ENCODE measurements at regions not wholly inside any gene's neighbourhood (a gene's known extent, or its start where the extent isn't known, plus 50 kb on each side); places are given as distances from the start of the nearest gene placed in this dataset.

DNA sequence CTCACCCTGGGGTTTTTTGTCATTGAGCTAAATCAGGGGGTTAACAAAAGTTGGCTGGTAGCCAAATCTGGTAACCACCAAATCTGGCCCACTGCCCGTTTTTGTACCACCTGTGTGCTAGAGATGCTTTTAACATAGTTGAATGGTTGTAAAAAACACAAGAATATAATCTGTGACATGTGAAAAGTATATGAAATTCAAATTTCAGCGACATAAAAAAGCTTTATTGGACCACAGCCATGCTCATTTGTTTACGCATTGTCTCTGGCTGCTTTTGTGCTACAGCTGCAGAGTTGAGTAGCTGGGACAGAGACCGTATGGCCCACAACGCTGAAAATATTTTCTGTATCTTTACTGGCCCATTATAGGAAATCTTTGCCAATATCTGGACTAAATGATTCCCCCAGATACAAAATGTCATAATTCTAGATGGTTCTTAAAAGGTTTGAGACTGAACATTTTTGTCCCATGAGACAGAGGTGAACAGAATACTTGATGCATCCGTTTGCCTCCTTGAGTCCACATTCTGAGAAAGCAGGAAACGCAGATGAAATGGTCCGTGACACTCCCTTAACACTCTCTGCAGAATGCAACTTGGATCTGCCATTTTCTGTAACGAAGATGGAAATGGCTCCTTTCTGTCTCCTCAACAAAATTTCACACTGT is 120.9 kb upstream of the PDZRN3 start:
- no peak for DNase-seq (ENCODE audit: low spot score)

DNA sequence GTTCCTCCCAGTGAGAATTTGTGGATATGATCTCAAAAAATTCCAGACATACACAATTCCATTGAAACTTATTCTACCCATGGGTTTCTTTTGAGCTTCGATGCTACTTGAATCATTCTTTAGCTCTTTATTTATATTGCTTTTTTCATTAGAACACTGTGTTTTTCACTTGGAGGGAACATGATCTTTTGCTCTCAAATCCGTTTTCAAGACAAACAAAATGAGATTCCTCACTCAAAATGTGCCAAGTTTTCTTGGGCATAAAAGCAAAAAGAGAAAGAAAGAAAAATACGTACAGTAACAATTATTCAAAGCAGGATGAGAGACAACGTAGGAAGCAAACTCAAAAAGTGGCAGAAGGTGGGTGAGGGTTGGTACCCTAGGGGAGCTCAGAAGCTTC is 118.8 kb upstream of the PDZRN3 start:
- no peak for DNase-seq (ENCODE audit: low spot score)

DNA sequence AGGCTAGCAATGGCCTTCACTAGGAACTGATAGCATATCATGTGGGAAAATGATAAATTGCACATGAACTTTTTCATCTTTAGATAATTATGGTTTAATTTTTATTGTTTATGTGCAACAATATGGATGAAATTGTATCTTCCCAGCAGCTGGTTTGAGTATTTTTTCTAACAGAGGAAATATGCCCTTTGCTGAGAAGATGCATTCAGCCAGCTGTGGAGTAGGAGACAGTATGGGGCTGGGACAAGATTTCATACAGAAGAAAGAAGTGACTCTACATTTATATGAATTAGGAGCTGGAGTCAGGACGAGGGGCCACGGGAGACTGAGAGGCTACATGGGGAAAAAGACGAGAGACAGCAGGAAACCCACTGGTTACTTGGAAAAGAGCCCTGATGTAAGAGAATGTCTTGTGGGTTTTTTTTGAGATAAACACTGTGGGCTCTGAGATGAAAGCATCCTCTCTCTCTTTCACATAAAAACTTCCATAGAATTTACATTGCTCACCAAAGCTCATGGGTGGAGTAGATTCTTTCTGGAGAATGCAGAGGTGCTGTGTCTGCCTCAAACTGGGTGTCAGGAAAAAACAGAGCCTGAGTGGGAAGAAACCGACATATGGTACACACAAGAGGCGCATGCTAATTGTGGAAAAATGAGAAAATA is 115.2 kb upstream of the PDZRN3 start:
- no peak for DNase-seq (ENCODE audit: low spot score)

DNA sequence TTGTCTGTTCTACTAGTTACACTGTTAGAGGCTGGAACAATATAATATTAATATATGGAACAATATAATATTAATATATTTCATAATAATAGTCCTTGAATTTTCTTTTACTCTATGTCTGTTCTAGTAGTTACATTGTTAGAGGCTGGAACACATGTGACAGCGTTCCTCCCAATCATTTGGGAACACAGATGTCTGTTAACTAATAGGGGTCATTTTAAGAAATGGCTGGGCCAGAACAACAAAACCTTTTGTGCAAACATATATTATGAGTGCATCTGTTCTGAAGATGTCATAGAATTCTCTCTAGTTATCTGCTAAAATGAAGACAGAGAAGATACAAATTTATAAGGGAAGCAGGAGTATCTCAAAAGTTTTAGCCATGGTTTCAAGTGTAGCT is 114.0 kb upstream of the PDZRN3 start:
- DNase-seq (ENCODE audit: low spot score), result no peak

DNA sequence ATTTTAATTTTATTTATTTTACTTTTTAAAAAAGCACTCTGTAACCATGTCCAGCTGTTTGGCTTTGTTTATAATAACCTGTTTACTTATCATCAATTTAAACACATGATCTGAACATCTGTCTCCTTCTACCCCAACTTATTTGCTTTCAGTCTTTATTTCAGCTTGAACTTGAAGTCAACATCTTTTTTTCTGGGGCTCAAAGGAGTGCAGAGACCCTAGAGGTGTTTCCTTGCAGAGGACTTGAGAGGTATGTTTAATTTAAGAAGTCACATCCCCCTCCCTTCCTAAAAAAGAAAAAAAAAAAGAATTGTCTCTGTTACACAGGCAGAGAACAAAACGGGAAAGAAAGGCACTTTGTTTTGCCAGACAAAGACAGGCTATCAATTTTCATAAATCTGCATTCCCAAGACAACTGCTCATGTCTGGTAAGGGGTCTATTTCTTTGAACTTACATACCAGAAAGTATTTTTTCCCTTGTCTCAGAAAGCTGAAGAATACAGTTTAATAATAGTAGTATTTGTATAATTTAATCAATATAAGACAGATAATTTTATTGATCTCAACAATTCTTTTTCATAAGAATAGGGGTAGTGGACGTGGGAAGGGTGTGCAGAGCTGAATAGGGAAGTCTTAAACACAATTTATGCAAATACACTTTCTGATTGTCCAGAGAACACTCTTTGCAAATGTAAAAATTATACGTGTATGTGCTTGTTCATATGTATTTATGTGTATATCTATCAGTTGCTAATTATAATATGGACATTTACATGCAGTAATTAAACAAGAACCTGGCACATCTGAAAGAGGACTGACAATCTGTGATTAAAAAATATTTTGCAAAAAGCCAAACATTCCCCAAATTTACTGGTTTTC is 109.7 kb upstream of the PDZRN3 start:
- DNase-seq (ENCODE audit: low spot score), result no peak

DNA sequence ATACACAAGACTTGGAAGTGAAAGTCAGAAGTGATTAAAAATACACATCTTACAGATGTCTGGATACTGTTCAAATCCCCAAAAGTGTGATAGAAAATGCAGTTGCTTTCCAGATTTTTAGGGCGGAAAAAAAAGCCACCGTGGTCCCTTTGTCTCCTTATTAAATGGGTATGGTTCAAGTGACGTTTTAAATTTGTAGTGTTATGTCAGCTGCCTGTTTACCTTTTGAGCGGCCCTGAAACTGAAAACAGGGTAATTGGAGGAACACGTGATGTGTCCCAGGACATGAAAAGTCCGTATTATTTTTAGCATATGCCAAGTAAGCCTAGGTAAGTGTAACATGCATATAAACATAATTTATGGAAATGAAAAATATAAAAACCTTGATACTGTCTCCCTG is 109.0 kb upstream of the PDZRN3 start:
- DNase-seq (ENCODE audit: low spot score), result no peak

DNA sequence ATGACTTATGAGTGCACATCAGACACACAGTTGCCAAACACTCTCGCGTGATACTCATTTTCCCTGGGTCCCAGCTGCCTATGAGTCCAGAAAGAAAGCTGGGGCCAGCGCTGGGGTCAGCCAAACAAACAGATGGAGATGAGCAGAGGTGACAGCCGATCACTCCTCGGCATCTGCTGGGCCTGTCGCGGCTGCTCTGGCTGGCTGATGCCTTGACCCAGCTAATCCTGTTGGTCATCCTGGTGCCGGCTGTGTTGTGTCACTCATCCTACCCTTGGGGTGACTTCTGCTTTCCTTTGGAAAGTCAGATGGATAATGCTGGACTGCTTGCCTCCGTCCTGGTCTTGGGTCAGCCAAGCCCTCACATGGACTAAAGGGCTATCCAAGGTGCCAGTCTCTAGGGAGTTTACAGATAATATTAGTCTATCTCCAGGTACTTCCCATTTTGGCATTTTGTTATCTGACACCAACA is 105.3 kb upstream of the PDZRN3 start:
- DNase-seq (ENCODE audit: low spot score), result no peak

DNA sequence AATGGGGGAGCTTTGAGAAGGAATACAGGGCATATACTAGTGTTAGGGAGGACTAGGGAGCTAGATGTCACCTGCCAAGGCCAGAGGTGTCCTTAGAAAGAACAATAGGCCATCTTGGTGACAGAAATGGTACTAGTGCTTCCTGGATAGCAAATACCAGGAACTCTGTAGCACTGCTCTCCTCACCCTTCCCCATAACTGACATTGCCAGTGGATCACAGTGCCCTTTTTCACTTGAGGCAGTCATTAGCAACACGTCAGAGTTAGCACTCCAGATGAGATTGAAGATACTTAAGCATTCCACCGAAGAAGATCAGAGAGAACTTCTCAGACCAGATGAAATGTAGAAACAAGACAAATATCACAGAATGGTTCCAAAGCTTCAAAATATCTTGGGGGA is 103.1 kb upstream of the PDZRN3 start:
- no peak for DNase-seq (ENCODE audit: low spot score)

DNA sequence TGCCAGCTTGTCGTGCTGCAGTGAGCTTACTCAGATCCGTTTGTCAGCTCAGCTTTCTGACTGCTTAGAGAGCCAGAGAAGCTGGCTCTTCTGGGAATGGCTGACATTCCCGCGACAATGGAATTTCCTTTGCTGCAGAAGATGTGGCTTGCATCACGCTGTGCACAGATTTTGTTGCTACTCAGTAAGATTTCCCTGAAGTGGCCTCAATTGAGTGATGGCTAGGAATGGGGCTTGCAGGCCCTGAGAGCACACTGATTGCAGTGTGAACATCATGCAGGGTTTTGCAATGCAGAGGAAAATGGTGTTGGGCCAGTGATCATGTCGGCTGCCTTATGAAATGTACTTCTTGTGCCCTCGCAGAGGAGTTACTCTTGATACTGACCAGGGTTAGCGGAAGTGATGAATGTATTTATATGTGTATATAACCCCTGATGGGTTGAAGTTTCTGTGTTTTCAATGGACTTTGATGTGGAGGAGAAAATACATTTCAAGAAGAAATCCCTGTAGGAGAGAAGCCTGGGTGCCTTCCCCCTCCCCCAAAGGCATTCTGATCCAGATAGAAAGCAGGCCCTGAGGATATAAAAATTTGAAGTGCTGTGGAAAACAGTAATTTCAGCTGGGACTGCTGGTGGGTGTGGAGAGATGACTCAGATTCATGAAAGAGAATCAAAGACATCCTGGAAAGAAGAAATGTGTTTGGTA is 102.5 kb upstream of the PDZRN3 start:
- DNase-seq (ENCODE audit: low spot score), result no peak

DNA sequence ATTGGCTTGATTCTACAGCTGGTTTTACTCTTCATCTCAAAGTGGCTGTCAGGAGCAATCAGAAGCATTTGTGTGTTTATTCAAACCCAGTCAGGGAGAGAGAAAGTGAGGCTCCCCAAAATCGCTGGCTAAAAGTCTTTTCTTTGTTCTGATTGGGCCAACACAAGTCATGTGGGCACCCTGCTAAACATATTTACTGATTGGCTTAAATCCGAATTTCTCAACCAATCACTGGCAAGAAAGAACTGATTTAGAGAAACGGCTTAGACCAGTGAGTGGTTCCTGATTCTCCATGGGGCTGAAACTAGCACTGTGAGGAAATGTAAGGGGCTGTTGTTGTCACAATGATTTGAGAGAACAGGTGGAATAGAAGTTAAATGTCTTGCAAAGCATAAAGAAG is 98.9 kb upstream of the PDZRN3 start:
- no peak for DNase-seq (ENCODE audit: low spot score)

DNA sequence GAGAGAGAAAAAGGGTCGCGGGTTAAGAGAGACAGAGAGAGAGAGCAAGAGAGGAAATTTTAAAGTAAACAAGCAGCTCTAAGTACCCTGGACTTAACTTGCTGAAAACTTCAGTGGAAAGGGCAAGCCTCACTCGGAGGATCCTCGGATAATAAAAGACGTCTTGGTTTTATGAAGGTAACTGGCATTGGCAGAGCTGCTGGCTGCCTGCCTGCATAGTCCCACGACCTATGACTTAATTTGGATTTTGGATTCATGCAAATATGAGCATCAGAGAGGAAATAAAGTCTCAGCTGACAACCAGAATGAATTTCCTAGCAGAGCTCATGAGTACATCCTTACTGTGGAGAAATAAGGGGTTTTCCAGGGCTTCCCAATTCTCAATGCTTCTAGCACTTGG is 95.1 kb upstream of the PDZRN3 start:
- DNase-seq (ENCODE audit: low spot score), result no peak

DNA sequence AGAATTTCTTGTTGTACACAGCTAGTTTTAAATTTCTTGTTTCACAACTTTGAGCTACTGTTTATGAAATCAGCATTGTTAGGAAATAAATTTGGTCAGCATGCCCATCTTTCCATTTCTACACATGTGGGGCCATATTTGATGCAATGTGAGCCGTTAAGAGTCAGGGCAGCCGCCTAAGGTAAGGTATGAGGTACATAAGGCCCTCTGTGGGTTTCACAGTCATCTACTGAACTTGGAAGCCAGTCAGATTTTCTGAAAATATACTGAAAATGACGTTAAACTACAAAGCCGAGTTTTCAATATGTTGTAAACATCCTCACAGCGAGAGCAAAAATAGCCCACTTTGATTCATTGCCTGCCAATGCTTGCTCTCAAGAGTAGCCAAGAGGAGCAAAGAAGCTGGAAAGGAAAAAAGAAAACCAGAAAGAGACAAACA is 94.7 kb upstream of the PDZRN3 start:
- no peak for DNase-seq (ENCODE audit: low spot score)

DNA sequence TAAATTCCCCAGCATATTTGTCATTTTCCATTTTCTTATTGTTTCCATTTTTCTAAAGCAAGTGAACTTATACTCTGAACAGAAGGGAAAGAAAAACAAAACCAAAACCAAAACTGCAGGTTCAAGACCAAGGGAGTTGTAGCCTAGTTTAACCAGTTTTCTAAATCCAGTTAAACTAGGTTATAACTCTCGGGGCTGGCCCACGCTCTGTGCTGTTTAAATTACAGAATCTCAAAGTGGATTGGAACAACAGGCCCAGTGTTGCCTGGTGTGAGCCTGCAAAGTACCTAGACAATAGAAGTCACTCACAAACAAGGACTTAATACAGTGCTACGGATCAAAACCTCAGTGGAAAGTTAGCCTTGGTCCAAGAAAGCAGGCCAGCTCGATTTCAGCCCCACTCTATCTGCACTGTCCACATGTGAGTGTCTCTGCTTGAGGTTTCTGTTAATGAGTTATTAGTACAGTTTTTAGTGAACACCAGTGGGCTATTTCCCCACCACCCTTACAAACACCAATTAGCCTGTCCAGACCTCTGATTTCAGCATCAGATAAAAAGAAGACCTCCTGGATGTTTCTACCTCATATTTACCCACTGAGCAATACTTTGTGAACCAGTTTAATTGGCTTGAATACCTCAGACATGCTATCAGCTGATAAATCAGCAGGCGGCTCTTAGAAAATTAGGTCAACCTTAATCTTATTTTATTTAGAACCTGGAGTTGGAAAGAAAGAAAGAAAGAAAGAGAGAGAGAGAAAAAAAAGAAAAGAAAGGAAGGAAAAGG is 93.8 kb upstream of the PDZRN3 start:
- DNase-seq (ENCODE audit: low spot score), result no peak

DNA sequence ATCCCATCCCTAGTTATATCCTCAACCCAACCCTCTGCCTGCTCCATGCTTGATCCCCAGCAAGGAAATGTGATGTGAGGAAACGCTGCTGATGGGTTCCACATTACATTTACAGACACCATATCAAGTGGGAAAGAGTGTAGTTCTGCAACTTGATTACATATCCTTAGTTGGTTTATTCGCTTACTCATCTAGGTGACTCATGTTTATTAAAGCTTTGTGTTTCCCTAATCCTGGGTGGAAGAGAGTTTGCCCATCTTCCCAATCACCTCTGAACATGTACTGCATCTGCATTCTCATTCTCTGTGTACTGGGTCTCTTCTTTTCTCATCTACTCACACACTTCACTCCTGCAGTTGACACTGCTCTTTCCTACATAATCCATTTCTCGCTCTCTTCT is 91.7 kb upstream of the PDZRN3 start:
- DNase-seq (ENCODE audit: low spot score), result no peak

DNA sequence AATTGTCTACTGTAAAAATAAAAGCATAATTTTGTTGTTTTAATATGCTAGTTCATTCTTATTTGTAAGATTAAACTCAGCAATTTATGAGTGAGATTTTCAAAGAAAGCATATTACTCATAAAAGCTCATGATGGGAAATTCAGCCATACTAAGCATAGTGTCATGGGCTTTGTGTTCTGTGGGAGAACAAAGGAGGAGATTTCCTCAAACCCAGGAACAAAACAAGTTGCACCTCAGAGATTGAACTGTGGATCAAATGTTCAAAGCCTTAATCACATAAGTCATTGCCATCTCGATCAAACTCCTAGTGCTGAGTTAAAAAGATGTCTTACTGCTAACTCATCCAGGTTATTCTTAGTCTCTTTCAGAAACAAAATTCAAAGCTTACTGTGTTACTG is 85.6 kb upstream of the PDZRN3 start:
- no peak for DNase-seq (ENCODE audit: low spot score)

DNA sequence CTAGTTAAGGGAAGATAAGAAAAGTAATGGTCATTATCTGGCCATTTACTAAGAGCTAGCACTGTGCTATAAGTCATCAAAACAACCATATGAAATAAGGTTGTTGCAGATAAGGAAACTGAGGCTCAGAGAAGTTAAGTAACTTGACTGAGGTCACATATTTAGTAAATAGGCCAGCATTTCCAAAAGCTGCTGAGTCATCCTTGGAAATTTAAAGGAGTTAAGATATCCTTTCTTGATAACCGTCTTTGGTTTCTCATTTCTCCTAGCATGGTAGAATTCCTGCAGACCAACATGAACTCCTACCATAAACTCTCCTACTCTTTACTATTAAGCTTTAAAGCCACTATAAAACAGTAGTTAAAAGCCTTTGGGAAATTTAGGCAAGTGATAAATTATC is 85.0 kb upstream of the PDZRN3 start:
- no peak for DNase-seq (ENCODE audit: low spot score)

DNA sequence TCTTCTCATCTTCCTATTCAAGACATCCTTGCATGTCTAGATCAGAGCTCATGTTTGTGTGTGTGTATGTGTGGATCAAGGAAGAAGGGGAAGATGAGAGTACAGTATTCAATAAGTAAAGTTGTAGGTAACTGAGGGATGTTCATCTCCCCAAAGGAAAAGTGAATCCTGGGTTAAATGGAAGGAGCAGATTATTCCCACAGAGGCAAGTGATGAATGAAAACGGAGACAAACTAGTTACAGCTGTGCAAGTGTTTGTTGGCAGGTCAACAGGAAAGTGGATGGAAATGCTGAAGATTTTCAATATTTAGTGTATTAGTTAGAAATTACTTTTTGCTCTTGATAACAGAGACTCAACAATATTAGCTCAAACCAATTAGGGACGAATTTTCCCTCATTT is 84.2 kb upstream of the PDZRN3 start:
- DNase-seq (ENCODE audit: low spot score), result no peak

DNA sequence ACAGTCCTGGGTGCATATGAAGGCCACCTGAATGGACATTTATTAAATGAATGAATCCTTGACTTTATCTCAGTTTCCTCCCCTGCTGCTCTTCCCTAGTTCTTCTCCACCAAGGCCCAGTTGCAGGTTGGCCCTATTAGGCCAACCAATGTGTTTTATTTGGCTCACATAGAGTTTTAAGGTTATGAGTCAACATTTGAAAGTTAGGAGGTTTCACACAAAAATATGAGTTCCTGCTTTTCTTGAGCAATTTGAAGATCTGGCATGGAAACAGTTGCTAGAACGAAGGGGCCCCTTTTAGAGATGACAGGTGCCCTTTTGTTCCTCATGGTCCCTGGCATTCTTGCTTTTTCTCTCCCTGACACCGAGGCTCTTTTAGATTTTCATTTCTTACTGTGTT is 83.0 kb upstream of the PDZRN3 start:
- no peak for DNase-seq (ENCODE audit: low spot score)

DNA sequence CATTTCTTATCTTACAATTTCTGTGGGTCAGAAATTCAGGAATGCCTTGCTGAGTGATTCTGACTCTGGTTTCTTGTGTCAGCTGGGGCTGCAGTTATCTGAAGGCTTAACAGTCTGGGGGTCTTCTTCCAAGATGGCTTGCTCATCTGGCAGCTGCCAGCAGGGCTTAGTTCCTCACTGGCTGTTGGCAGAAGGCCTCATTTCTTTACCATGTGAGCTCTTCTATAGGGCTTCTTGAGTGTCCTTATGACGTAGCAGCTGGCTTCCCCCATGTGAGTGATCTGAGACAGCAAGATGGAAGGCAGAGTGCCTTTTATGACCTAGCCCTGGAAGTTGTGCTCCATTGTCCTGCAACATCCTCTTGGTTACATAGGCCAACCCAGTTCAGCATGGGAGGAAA is 82.0 kb upstream of the PDZRN3 start:
- DNase-seq (ENCODE audit: low spot score), result no peak

DNA sequence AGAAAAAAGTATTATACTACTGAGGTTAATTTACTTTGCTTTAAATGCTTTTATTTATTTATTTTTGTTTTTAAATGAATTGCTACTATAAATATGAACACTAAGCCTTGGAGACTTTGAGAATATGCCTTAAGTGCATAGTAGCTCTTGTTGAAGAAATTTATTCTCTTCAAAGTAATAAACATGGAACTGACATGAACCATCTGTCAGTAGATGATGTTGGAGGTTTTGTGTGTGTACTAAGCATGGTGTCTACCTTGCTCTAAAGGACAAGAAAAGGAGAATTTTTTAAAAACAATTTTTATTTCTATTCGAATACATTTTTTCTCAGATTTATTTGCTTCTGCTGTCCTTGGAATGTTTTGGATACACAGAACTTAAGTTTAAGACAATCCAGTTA is 81.1 kb upstream of the PDZRN3 start:
- no peak for DNase-seq (ENCODE audit: low spot score)

DNA sequence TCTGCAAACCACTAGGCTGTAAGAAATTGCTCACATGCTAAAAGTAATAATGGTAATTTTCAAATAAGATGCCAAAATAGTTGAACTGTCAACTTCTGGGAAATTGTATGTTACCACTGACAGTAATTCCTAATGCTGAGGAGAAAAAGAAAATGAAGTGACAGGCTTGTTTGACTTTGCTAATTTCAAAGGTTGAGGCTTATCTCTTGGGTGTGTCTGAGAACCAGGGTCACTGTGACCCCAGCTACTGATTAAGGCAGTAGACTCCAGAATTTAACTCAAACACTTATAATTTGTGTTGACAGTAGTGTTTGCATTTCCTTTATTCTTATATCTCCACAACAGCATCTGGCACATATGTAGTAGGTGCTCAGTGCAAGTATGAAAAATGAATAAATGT is 74.6 kb upstream of the PDZRN3 start:
- DNase-seq (ENCODE audit: low spot score), result no peak

DNA sequence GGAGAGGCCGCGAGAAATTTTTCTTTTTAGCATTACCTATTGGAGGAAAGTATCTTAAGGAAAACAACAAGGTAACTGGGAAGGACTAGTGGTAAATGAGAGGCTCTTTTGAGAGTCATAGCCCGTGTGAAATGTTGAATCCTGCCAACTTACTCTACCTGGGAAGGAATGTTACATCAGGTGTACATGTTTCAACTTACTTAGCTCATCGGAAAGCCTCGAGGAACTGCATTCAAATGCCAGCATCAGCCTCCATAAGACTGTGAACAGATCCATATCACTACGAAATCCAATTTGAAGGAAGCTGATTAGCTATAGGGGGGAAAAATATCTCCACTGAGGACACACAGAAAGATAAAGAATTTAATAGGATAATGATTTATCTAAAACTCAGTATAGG is 72.3 kb upstream of the PDZRN3 start:
- DNase-seq (ENCODE audit: low spot score), result no peak
